GM12891 (cell line): ENCODE measurements at regions not wholly inside any gene's neighbourhood (a gene's known extent, or its start where the extent isn't known, plus 50 kb on each side); places are given as distances from the start of the nearest gene placed in this dataset.
"Not testable (repeated sequence)": the region's sequence is repeated elsewhere in the genome, so short reads cannot be mapped to it uniquely, and the experiment has no call there.

ENCODE experiments used
- DNase-seq: peaks from one replicate; pipeline ENCODE4 v3.0.0; 2011; ENCODE audit warnings: low spot score; ENCODE audit not compliant: insufficient read length
- FAIRE-seq: peaks from 2 replicates; lab custom pipeline; 2011; peaks lifted over from hg19 to GRCh38; lab: Jason Lieb, UNC
- PAX5 ChIP-seq: IDR thresholded peaks from 2 replicates; pipeline ENCODE4 v1.6.1; 2011; ENCODE audit warnings: low read length, moderate library complexity, mild to moderate bottlenecking; ENCODE audit not compliant: insufficient read depth, severe bottlenecking
- POLR2A ChIP-seq: IDR thresholded peaks from 2 replicates; pipeline ENCODE4 v1.6.1; 2011; ENCODE audit warnings: low read depth, low read length, control low read depth
- POLR2AphosphoS5 ChIP-seq: IDR thresholded peaks from 2 replicates; pipeline ENCODE4 v1.6.1; 2011; ENCODE audit warnings: low read depth, low read length, control low read depth
- POU2F2 ChIP-seq: IDR thresholded peaks from 2 replicates; pipeline ENCODE4 v1.6.1; 2011; ENCODE audit warnings: low read depth, mild to moderate bottlenecking, control low read depth, low read length, moderate library complexity
- SPI1 ChIP-seq: IDR thresholded peaks from 2 replicates; pipeline ENCODE4 v1.6.1; 2011; ENCODE audit warnings: low read depth, low read length, control low read depth
- TAF1 ChIP-seq: IDR thresholded peaks from 2 replicates; pipeline ENCODE4 v1.6.1; 2011; ENCODE audit warnings: low read depth, low read length, control low read depth

DNA sequence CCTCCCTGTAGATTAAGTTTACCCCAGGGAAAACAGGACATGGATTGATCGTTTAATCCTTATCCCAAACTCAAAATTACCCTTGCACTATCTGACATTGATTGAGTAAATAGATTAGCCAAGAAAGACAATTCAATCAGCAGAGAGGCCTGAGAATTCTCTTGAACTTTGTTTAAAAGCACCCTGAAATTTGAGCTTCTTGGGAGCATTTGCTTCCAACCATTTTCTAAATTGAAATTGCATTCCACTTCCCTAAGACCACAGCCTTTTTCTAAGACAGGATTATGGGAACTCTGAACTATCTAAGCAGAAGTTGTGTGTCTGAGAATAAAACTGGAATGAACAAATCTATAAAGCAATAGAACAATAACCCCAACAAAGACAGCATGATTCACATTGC lies 76.6 kb upstream of the TNRC6A start:
- DNase-seq (no peak), FAIRE-seq (no peak)
- TF ChIP-seq TAF1, result no peak
- no peak for TF ChIP-seq PAX5
- TF ChIP-seq POU2F2, result no peak
- TF ChIP-seq POLR2AphosphoS5, result no peak
- no peak for TF ChIP-seq POLR2A
- TF ChIP-seq SPI1, result no peak

DNA sequence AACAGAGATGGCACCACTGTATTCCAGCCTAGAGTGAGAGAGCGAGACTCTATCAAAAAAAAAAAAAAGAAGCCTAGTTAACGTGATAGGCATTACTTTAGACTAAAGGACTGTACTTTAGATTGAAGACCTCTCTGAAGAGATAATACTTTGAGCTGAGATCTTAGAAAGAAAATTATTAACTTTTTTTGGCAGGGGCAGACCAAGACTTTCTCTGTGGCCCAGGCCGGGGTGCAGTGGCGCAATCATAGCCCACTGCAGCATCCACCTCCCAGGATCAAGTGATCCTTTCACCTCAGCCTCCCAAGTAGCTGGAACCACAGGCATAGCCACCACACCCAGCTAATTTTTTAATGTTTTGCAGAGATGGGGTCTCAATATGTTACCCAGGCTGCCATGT lies 75.7 kb upstream of the TNRC6A start:
- TF ChIP-seq POLR2AphosphoS5, result no peak
- no peak for TF ChIP-seq PAX5
- no peak for DNase-seq
- FAIRE-seq, result no peak

GRCh38 chr16:24665942-24666341 lies 63.5 kb upstream of the TNRC6A start:
- DNase-seq, FAIRE-seq: not testable (repeated sequence)

- no peak for DNase-seq
- TF ChIP-seq SPI1, result no peak
- TF ChIP-seq TAF1, result no peak
- TF ChIP-seq POLR2AphosphoS5, result no peak
- no peak for TF ChIP-seq POU2F2
- TF ChIP-seq POLR2A, result no peak
- TF ChIP-seq PAX5, result no peak
- no peak for FAIRE-seq
Measured at GRCh38 chr16:24667244-24667764, 62.1 kb upstream of the TNRC6A start.

DNA sequence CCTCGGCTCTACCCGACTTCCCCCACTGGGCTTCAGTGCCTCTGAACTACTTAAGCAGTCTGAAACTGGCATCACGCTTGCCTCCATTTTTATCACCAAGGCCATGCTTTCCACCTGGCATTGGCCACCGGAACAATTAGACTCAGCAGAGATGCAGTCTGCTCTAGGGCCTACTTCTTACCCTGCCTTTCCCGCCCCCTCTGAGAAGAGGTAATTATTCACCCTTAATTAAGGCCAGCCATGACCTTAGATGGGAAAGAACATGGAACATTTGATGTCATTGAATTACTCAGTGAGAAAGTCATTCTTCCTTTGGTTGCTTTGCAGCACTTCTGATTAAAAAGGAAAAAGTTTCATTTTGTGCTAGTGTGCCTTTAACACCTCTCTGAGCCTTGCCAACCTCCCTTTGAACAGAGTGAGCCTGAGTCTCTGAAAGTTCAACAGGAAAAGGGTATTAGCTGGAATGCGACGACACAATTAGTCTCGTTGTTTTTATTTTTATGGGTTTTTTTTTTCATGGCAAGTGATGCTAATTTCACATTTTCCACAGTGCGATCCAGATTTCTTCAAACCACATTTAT lies 60.9 kb upstream of the TNRC6A start:
- DNase-seq (no peak), FAIRE-seq (no peak)
- no peak for TF ChIP-seq POLR2AphosphoS5

DNA sequence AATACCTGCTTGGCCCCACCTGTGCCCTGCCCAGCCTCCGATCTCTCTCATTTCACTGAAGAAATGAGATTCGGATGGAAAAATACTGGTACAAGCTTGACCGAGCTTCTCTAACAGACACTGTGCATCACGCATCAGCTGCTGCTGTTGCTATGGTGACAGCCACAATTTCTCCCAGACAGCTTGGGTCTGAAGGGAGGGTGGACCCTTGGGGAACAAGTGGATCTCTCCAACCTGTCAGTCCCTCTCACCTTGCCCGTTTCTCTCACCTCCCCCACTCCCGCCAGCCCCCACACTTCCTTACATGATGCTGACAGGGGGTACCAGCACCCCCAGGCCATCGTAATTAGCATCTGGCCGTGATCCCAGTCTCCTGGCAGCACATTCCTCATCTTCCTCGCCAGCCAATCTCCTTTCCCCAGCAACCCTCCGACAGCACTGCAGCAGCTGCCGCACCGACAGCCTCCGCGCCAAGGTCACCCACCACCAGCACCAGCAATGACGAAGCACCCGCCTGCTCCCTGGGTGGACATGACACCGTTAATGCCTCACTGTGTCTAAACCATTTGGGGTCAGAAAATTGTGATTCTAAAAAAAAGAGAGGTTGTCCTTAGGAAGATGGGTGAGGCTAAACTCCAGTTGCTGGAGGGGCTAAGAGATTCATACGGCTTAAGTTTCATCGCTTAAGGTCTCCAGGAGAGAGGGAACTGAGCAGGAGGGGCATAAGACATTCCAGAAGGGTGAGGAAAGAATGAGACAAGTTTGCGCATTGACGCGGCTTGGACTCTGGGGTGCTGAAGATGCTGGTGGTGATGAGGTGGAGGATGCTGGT lies 58.6 kb upstream of the TNRC6A start:
- no peak for TF ChIP-seq SPI1
- no peak for TF ChIP-seq POU2F2
- no peak for TF ChIP-seq POLR2AphosphoS5
- no peak for TF ChIP-seq POLR2A
- no peak for TF ChIP-seq PAX5
- TF ChIP-seq TAF1, result no peak
- DNase-seq, result peak; percentile 50
- FAIRE-seq, result peak; percentile 85

DNA sequence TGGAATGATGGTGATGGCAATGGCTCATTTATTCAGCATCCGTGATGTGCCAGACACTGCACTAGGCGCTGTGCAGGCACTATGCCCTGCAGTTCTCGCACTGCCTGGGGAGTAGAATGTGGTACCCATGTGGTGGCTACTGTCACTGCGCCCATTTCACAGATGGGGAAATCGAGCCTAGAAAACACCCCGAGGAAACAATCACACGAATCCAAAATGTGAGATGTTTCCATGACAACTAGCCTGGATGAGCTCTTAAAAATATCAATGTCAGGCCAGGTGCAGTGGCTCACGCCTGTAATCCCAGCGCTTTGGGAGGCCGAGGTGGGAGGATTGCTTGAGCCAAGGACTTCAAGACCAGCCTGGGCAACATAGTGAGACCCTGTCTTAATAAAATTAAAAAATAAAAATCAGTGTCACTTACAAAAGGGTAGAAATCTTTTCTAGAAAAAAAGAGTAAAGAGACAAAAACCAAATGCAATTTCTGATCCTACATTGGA lies 57.9 kb upstream of the TNRC6A start:
- DNase-seq (no peak), FAIRE-seq (no peak)
- TF ChIP-seq PAX5 (no peak), TAF1 (no peak), POLR2AphosphoS5 (no peak), POU2F2 (no peak), SPI1 (no peak), POLR2A (no peak)

GRCh38 chr16:24673155-24673554 lies 56.3 kb upstream of the TNRC6A start:
- no peak for DNase-seq
- no peak for FAIRE-seq
- TF ChIP-seq TAF1 (no peak), POLR2A (no peak), PAX5 (no peak), POU2F2 (no peak), POLR2AphosphoS5 (no peak), SPI1 (no peak)

DNA sequence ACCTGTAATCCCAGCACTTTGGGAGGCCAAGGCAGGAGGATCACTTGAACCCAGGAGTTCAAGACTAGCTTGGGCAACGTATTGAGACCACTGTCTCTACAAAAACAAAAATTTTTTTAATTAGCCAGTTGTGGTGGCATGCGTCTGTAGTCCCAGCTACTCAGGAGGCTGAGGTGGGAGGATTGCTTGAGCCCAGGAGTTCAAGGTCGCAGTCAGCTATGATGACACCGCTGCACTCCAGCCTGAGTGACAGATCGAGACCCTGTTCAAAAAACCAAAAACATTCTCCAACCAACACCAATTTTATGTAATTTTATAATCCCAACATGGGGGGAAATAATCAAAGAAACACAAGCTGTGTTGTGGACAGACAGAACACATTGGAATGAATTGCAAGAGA lies 54.6 kb upstream of the TNRC6A start:
- DNase-seq, result no peak
- no peak for FAIRE-seq
- TF ChIP-seq TAF1 (no peak), POU2F2 (no peak), SPI1 (no peak), PAX5 (no peak), POLR2AphosphoS5 (no peak), POLR2A (no peak)

DNA sequence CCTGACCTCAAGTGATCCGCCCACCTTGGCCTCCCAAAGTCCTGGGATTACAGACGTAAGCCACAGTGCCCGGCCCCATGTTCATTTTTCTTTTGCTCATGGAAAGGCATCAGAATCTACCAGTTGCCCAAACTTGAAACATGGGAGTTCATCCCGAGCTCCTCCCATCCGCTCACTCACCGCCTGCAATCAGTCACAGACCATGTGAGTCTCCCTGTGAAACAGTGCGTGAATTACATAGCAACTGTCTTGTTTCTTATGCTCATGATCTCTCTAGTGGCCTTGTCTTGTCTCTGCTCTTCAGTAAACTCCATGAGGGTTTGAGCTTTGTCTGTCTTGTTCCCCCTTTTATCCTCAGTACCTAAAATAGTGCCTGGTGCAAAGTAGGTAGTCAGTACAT lies 52.1 kb upstream of the TNRC6A start:
- FAIRE-seq, result no peak
- no peak for TF ChIP-seq POLR2A
- TF ChIP-seq POLR2AphosphoS5, result no peak
- no peak for TF ChIP-seq PAX5
- TF ChIP-seq POU2F2, result no peak
- DNase-seq, result no peak
